H9 (cell line): ENCODE measurements at regions not wholly inside any gene's neighbourhood (a gene's known extent, or its start where the extent isn't known, plus 50 kb on each side); places are given as distances from the start of the nearest gene placed in this dataset.

Experiments
- DNase-seq: peaks from one replicate; pipeline ENCODE4 v3.0.0-alpha.2; 2017
- H2AFZ ChIP-seq: one replicate; pipeline ENCODE4 v1.6.1; 2013; ENCODE audit warnings: mild to moderate bottlenecking, low read length, control low read depth, moderate library complexity
- H2AK5ac ChIP-seq: 2 replicates; pipeline ENCODE4 v1.6.1; 2013; ENCODE audit warnings: low read length, control low read depth, mixed read lengths; ENCODE audit not compliant: insufficient read length
- H2BK120ac ChIP-seq: one replicate; pipeline ENCODE4 v1.6.1; 2013; ENCODE audit warnings: low read depth, mild to moderate bottlenecking, low read length, control low read depth, inconsistent platforms; ENCODE audit not compliant: poor library complexity, severe bottlenecking
- H2BK12ac ChIP-seq: 2 replicates; pipeline ENCODE4 v1.6.1; 2013; ENCODE audit warnings: low read length, control low read depth, mixed read lengths, low read depth; ENCODE audit not compliant: insufficient read length
- H2BK15ac ChIP-seq: 2 replicates; pipeline ENCODE4 v1.6.1; 2013; ENCODE audit warnings: low read depth, low read length, control low read depth
- H2BK20ac ChIP-seq: one replicate; pipeline ENCODE4 v1.6.1; 2013; ENCODE audit warnings: low read depth, mild to moderate bottlenecking, low read length, control low read depth, inconsistent platforms; ENCODE audit not compliant: poor library complexity, severe bottlenecking
- H2BK5ac ChIP-seq: 2 replicates; pipeline ENCODE4 v1.6.1; 2013; ENCODE audit warnings: low read length, control low read depth, mixed read lengths; ENCODE audit not compliant: insufficient read length
- H3K14ac ChIP-seq: 2 replicates; pipeline ENCODE4 v1.6.1; 2013; ENCODE audit warnings: low read length, control low read depth; ENCODE audit not compliant: insufficient read depth
- H3K18ac ChIP-seq: 2 replicates; pipeline ENCODE4 v1.6.1; 2013; ENCODE audit warnings: low read depth, mild to moderate bottlenecking, mixed read lengths, low read length, control low read depth; ENCODE audit not compliant: insufficient read length
- H3K23ac ChIP-seq: 2 replicates; pipeline ENCODE4 v1.6.1; 2013; ENCODE audit warnings: low read length, control low read depth, mixed read lengths, low read depth; ENCODE audit not compliant: insufficient read length
- H3K23me2 ChIP-seq: 2 replicates; pipeline ENCODE4 v1.6.1; 2013; ENCODE audit warnings: low read depth, mild to moderate bottlenecking, mixed read lengths, low read length, control low read depth; ENCODE audit not compliant: insufficient read length, poor library complexity, severe bottlenecking
- H3K27ac ChIP-seq: 2 replicates; pipeline ENCODE4 v1.5.1; 2013; ENCODE audit warnings: low read length, control low read depth, mixed read lengths, low read depth; ENCODE audit not compliant: insufficient read length
- H3K27me3 ChIP-seq: 2 replicates; pipeline ENCODE4 v1.6.1; 2013; ENCODE audit warnings: low read length, control low read depth, inconsistent platforms; ENCODE audit not compliant: insufficient read depth
- H3K4ac ChIP-seq: 2 replicates; pipeline ENCODE4 v1.6.1; 2013; ENCODE audit warnings: low read depth, mild to moderate bottlenecking, control low read depth, inconsistent platforms, low read length, moderate library complexity
- H3K4me1 ChIP-seq: 2 replicates; pipeline ENCODE4 v1.6.1; 2013; ENCODE audit warnings: low read length, control low read depth, inconsistent platforms; ENCODE audit not compliant: insufficient read depth
- H3K4me2 ChIP-seq: 2 replicates; pipeline ENCODE4 v1.6.1; 2013; ENCODE audit warnings: low read length, control low read depth, mixed read lengths; ENCODE audit not compliant: insufficient read length, insufficient read depth
- H3K56ac ChIP-seq: 2 replicates; pipeline ENCODE4 v1.6.1; 2013; ENCODE audit warnings: low read depth, mild to moderate bottlenecking, mixed read lengths, low read length, control low read depth; ENCODE audit not compliant: insufficient read length
- H3K79me1 ChIP-seq: 2 replicates; pipeline ENCODE4 v1.6.1; 2013; ENCODE audit warnings: low read depth, mild to moderate bottlenecking, moderate library complexity, low read length, control low read depth, inconsistent platforms; ENCODE audit not compliant: insufficient read depth, poor library complexity, severe bottlenecking
- H3K79me2 ChIP-seq: 2 replicates; pipeline ENCODE4 v1.6.1; 2013; ENCODE audit warnings: low read length, control low read depth, inconsistent platforms; ENCODE audit not compliant: insufficient read depth
- H3K9ac ChIP-seq: 2 replicates; pipeline ENCODE4 v1.6.1; 2013; ENCODE audit warnings: low read length, control low read depth, mixed read lengths; ENCODE audit not compliant: insufficient read length; ENCODE audit errors: extremely low read depth
- H3K9me3 ChIP-seq: one replicate; pipeline ENCODE4 v1.6.1; 2013; ENCODE audit warnings: low read depth, low read length, inconsistent platforms; ENCODE audit not compliant: control insufficient read depth
- H3T11ph ChIP-seq: one replicate; pipeline ENCODE4 v1.6.1; 2013; ENCODE audit warnings: mild to moderate bottlenecking, low read length, control low read depth, inconsistent platforms
- H4K20me1 ChIP-seq: one replicate; pipeline ENCODE4 v1.6.1; 2013; ENCODE audit not compliant: control insufficient read depth, insufficient read length, insufficient read depth
- H4K5ac ChIP-seq: 2 replicates; pipeline ENCODE4 v1.6.1; 2013; ENCODE audit warnings: low read depth, mild to moderate bottlenecking, mixed read lengths, low read length, control low read depth; ENCODE audit not compliant: insufficient read length
- H4K8ac ChIP-seq: replicated peaks from 2 replicates; pipeline ENCODE4 v1.6.1; 2013; ENCODE audit warnings: low read length, control low read depth, mixed read lengths, low read depth; ENCODE audit not compliant: insufficient read length
- H4K91ac ChIP-seq: 2 replicates; pipeline ENCODE4 v1.6.1; 2013; ENCODE audit warnings: low read depth, mild to moderate bottlenecking, moderate library complexity, mixed read lengths, low read length, control low read depth; ENCODE audit not compliant: insufficient read length
- H3K27ac Mint-ChIP-seq, 3 experiments: 2 replicates in 2 of 3; 3 replicates in 1 of 3; pipeline ENCODE4 v1.8.0; 2020 to 2021; ENCODE audit warnings: mixed read lengths in 3 of 3, mild to moderate bottlenecking in 1 of 3, moderate library complexity in 1 of 3
- H3K27me3 Mint-ChIP-seq: 2 replicates; pipeline ENCODE4 v1.8.0; 2021; ENCODE audit warnings: low read depth, mild to moderate bottlenecking, moderate library complexity, mixed read lengths
- H3K36me3 Mint-ChIP-seq, 3 experiments: 2 replicates in 2 of 3; 3 replicates in 1 of 3; pipeline ENCODE4 v1.8.0; 2020 to 2021; ENCODE audit warnings: low read depth in 3 of 3, mixed read lengths in 3 of 3; ENCODE audit not compliant: insufficient read depth in 1 of 3
- H3K4me1 Mint-ChIP-seq, 2 experiments: 2 replicates each; pipeline ENCODE4 v1.8.0; 2020; ENCODE audit warnings: mixed read lengths in 2 of 2
- H3K4me3 Mint-ChIP-seq, 2 experiments: 2 replicates in 1 of 2; 3 replicates in 1 of 2; pipeline ENCODE4 v1.8.0; 2020 to 2021; ENCODE audit warnings: mild to moderate bottlenecking in 2 of 2, mixed read lengths in 2 of 2, moderate library complexity in 1 of 2
- H3K9me3 Mint-ChIP-seq, 2 experiments: 2 replicates in 1 of 2; 3 replicates in 1 of 2; pipeline ENCODE4 v1.8.0; 2020; ENCODE audit warnings: mild to moderate bottlenecking in 2 of 2, mixed read lengths in 2 of 2, moderate library complexity in 1 of 2
- CTCF ChIP-seq: fragments of 200-600 bp; sonication (generic); conservative IDR thresholded peaks from 3 replicates; pipeline ENCODE4 v1.8.0; 2021; ENCODE audit warnings: antibody characterized with exemption, mild to moderate bottlenecking
- WGBS: extraction: QIAGEN DNeasy Blood & Tissue Kit; methylation state at CpG from one replicate; pipeline ENCODE4 v1.1.7; 2013; ENCODE audit warnings: missing lambda C conversion rate, low lambda C conversion rate, mixed read lengths; ENCODE audit not compliant: insufficient read length; ENCODE audit errors: extremely low coverage; 5-methylcytosine and 5-hydroxymethylcytosine counted together

GRCh38 chr1:88552226-88552625 is 131.8 kb upstream of the PKN2 start:
- Mint-ChIP-seq H3K4me1 (no peaks in the 10 kb centered on the region), H3K9me3 (no peaks in the 10 kb centered on the region), H3K36me3 (no peaks in the 10 kb centered on the region), H3K4me3 (no peak overlapping the region), H3K27me3 (no peaks in the 10 kb centered on the region), H3K27ac (no peak overlapping the region)
- no peak overlapping the region for H2BK120ac ChIP-seq
- H3K18ac ChIP-seq: no peak overlapping the region
- no peak overlapping the region for H3K23ac ChIP-seq
- no CpG with 5 or more reads among the region's 2 CpGs for WGBS
- TF ChIP-seq CTCF: peak; percentile 45; the same call in 2 of the 3 replicates
- no peaks in the 10 kb centered on the region for H3K79me1 ChIP-seq
- H2AFZ ChIP-seq: no peak overlapping the region
- no peaks in the 10 kb centered on the region for H3K27me3 ChIP-seq
- H3K4ac ChIP-seq: no peak overlapping the region
- H2AK5ac ChIP-seq: no peak overlapping the region
- DNase-seq: no peak
- no peaks in the 10 kb centered on the region for H4K20me1 ChIP-seq
- no peak overlapping the region for H3K4me2 ChIP-seq
- H2BK15ac ChIP-seq: no peak overlapping the region
- no peak overlapping the region for H2BK5ac ChIP-seq
- no peaks in the 10 kb centered on the region for H3K79me2 ChIP-seq
- no peak overlapping the region for H3K27ac ChIP-seq
- H3K4me1 ChIP-seq: no peaks in the 10 kb centered on the region
- no peak overlapping the region for H2BK20ac ChIP-seq
- no peak overlapping the region for H3K14ac ChIP-seq
- H4K8ac ChIP-seq: no peak overlapping the region
- H3K9me3 ChIP-seq: no peaks in the 10 kb centered on the region
- H2BK12ac ChIP-seq: no peak overlapping the region
- H3K9ac ChIP-seq: no peak overlapping the region
- H4K91ac ChIP-seq: no peak overlapping the region
- no peak overlapping the region for H3T11ph ChIP-seq
- no peak overlapping the region for H4K5ac ChIP-seq
- H3K23me2 ChIP-seq: no peaks in the 10 kb centered on the region
- H3K56ac ChIP-seq: no peak overlapping the region
